Activated CD4-positive, alpha-beta T cell treated with anti-CD3 and anti-CD28 coated beads, Interleukin-2, amount 50 U/mL, for 48 hours (primary cell): ENCODE measurements at regions not wholly inside any gene's neighbourhood (a gene's known extent, or its start where the extent isn't known, plus 50 kb on each side); places are given as distances from the start of the nearest gene placed in this dataset.

Experiments used
- DNase-seq, 2 experiments: peaks; one replicate each; pipeline ENCODE4 v3.0.0-alpha.2; 2020

GRCh38 chr2:5751873-5752482 lies 59.8 kb downstream of the SOX11 start:
- no peak for DNase-seq

GRCh38 chr2:5756272-5756671 lies 64.1 kb downstream of the SOX11 start:
- DNase-seq: no peak

- DNase-seq: no peak
Measured at GRCh38 chr2:5758346-5758745, 66.2 kb downstream of the SOX11 start.

- DNase-seq: no peak
Measured at GRCh38 chr2:5759949-5760348, 67.8 kb downstream of the SOX11 start.

- DNase-seq: no peak
Measured at GRCh38 chr2:5763531-5763930, 71.3 kb downstream of the SOX11 start.

DNA sequence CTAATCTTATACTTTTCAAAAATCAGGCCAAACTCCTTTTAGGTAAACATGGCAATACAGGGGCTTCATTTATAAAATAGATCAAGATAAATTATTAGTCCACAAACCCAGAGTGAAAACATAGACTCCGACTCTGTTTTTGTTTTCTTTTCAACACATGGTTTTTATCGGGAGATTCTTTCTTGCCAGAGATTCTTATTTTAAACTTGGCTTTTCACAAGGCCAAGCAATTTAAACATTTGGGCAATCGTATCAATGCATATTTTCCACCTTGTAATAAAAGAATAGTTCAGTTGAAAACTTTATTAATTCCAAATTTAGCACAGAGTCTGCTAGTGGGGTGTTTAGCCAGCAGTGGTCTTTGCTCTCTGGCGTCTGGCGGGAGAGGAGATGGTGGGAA lies 71.9 kb downstream of the SOX11 start:
- no peak for DNase-seq

- no peak for DNase-seq
Measured at GRCh38 chr2:5766056-5766455, 73.9 kb downstream of the SOX11 start.

GRCh38 chr2:5766561-5766960 lies 74.4 kb downstream of the SOX11 start:
- no peak for DNase-seq

DNA sequence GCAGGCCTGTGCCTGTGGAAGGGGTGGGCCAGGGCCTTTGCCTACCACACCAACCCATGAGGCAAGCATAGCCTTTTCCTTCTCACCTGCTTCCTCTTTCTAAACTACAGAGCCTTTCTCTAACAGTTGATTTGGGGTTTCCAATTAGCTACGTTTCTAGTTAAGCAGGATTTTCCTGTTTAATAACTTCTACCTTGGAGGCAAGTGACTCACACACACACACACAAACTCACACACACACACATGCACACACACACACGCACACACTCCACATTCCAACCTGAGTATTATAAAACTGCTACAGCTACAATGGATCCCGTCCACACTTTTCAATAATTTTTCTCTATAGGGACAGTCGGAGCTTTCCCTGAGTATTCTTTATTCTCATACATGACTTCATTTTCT lies 84.9 kb downstream of the SOX11 start:
- no peak for DNase-seq

- no peak for DNase-seq
Measured at GRCh38 chr2:5781679-5782078, 89.5 kb downstream of the SOX11 start.

DNA sequence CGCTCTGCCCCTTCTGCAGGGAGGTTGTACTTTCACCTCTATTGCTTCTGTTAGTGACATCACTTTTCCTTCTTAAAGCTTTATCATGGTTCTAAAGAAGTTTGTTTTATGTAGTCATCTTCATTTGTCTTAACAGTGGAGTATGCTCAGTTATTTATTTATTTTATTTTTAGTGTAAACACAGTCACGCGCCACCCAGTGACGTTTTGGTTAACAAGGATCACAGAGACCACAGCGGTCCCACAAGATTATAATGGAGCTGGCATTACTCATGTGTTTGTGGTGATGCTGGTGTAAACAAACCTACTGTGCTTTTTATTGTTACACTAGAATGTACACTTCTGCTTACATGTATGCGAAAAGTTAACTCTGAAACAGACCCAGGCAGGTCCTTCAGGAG lies 89.9 kb downstream of the SOX11 start:
- no peak for DNase-seq

GRCh38 chr2:5788447-5788846 lies 96.3 kb downstream of the SOX11 start:
- DNase-seq: no peak

- no peak for DNase-seq
Measured at GRCh38 chr2:5791371-5791770, 99.2 kb downstream of the SOX11 start.

GRCh38 chr2:5794012-5794411 lies 101.8 kb downstream of the SOX11 start:
- no peak for DNase-seq

DNA sequence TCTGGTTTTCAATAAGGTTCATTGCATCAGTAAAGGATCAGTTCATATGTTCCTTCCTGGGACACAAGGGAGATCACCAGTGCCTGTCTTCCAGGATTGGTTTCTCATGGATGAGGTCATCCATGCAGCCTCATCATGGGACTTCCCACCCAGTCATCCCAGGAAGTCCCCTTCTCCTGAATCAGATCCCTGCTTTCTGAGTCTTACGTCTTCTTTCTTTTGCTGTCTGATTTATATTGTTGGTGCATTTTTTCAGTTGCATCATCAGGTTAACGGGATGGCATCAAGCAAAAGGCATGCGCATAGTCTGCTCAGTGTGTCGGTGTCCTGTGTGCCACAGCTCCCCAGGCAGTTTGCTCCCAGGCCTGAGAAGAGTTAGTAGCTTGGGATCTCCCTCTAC lies 105.9 kb downstream of the SOX11 start:
- no peak for DNase-seq

GRCh38 chr2:5799348-5799747 lies 107.2 kb downstream of the SOX11 start:
- DNase-seq: no peak

- no peak for DNase-seq
Measured at GRCh38 chr2:5803547-5803946, 111.4 kb downstream of the SOX11 start.

- no peak for DNase-seq
Measured at GRCh38 chr2:5818961-5819600, 126.9 kb downstream of the SOX11 start.

- no peak for DNase-seq
Measured at GRCh38 chr2:5824126-5824525, 131.9 kb downstream of the SOX11 start.

DNA sequence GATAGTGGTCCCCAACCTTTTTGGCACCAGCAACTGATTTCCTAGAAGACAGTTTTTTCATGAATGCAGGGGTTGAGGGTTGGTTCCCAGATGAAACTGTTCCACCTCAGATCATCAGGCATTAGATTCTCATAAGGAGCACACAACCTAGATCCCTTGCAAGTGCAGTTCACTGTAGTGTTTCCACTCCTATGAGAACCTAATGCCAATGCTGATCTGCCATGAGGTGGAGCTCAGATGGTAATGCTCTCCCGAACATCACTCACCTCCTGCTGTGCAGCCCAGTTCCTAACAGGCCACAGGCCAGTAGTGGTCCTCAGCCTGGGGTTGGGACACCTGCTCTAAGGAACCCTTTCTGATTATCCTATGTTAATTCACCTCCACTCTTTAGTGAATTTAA lies 133.5 kb downstream of the SOX11 start:
- DNase-seq: no peak

- no peak for DNase-seq
Measured at GRCh38 chr2:5826979-5827655, 134.9 kb downstream of the SOX11 start.

DNA sequence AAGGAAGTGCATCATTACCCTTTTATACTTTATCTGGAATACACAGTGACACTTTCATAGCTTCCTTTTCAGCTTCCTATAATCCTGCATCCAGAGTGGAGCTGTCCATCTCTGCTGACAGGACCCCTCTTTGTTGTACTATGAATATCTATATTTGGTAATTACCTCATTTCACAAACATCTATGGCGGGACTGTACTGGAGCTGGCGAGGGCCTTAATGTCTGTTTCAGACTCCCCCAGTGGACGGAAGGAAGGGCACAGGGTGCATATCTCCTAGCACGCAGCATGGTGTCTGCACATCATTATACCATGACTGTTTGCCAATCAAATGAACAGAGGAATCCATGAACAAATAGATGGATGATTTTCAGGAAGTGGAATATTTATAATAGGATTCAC lies 142.3 kb downstream of the SOX11 start:
- DNase-seq: no peak

- DNase-seq: no peak
Measured at GRCh38 chr2:5839550-5839949, 147.4 kb downstream of the SOX11 start.

- no peak for DNase-seq
Measured at GRCh38 chr2:5841126-5841525, 148.9 kb downstream of the SOX11 start.

GRCh38 chr2:5842326-5842725 lies 150.1 kb downstream of the SOX11 start:
- DNase-seq: no peak
